Activated CD4-positive, alpha-beta memory T cell treated with anti-CD3 and anti-CD28 coated beads for 36 hours (primary cell): ENCODE measurements at regions not wholly inside any gene's neighbourhood (a gene's known extent, or its start where the extent isn't known, plus 50 kb on each side); places are given as distances from the start of the nearest gene placed in this dataset.

Experiments used
- CTCF ChIA-PET: fragments of 350-600 bp; sonication (Branson Sonifier 250); formaldehyde crosslinking; loops from one replicate; lab custom pipeline; 2021; ENCODE audit warnings: antibody characterized with exemption, inconsistent platforms; lab: Charles Lee
- POLR2A ChIA-PET: fragments of 350-600 bp; sonication (Branson Sonifier 250); formaldehyde crosslinking; loops from one replicate; lab custom pipeline; 2021; ENCODE audit warnings: antibody characterized with exemption; lab: Charles Lee
- DNase-seq: peaks from one replicate; pipeline ENCODE4 v3.0.0-alpha.2; 2020
- H3K27ac Mint-ChIP-seq: one replicate; pipeline ENCODE4 v1.8.0; 2021; ENCODE audit warnings: mixed read lengths
- H3K27me3 Mint-ChIP-seq: one replicate; pipeline ENCODE4 v1.8.0; 2021; ENCODE audit warnings: mixed read lengths
- H3K36me3 Mint-ChIP-seq: one replicate; pipeline ENCODE4 v1.8.0; 2021; ENCODE audit warnings: mixed read lengths
- H3K4me1 Mint-ChIP-seq: one replicate; pipeline ENCODE4 v1.8.0; 2021; ENCODE audit warnings: low read depth, mixed read lengths
- H3K4me3 Mint-ChIP-seq: one replicate; pipeline ENCODE4 v1.8.0; 2021; ENCODE audit warnings: mild to moderate bottlenecking, mixed read lengths
- H3K9me3 Mint-ChIP-seq: one replicate; pipeline ENCODE4 v1.8.0; 2021; ENCODE audit warnings: mixed read lengths
- intact Hi-C: fragments of 100-400 bp; cut with micrococcal nuclease; formaldehyde crosslinking; loops from one replicate; pipeline ENCODE4 v1.15.1; 2023

DNA sequence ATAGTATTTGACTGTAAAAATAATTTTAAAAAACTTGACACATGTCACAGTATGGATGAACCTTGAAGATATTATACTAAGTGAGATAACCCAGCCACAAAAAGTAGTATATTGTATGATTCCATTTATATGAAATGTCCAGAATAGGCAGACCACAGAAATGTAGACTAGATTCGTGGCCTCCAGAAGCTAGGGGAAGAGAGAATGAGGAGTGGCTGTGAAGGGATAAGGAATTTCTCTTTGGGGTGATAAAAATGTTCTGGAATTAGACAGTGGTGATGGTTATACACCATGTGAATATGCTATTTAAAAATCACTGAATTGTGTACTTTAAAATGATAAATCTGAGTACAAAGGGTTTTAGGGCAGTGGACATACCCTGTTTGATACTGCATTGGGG is 253.1 kb upstream of the DYNLRB2 start:
- DNase-seq = no peak
- Mint-ChIP-seq H3K4me1 (no peaks in the 10 kb centered on the region), H3K9me3 (no peaks in the 10 kb centered on the region), H3K36me3 (no peaks in the 10 kb centered on the region), H3K27ac (no peak overlapping the region), H3K4me3 (no peak overlapping the region), H3K27me3 (peaks cover 9% of the 10 kb centered on the region)
- POLR2A ChIA-PET = no interaction called here
- intact Hi-C loops = no loop called here
- CTCF ChIA-PET = no interaction called here

- H3K9me3 Mint-ChIP-seq = no peaks in the 10 kb centered on the region
- H3K4me1 Mint-ChIP-seq = no peaks in the 10 kb centered on the region
- intact Hi-C loops = no loop called here
- ChIA-PET CTCF (no interaction called here), POLR2A (no interaction called here)
- H3K27me3 Mint-ChIP-seq = peaks cover 20% of the 10 kb centered on the region
- no peak overlapping the region for H3K4me3 Mint-ChIP-seq
- DNase-seq = no peak
- no peak overlapping the region for H3K27ac Mint-ChIP-seq
- no peaks in the 10 kb centered on the region for H3K36me3 Mint-ChIP-seq
Measured at GRCh38 chr16:80285104-80285503, 255.7 kb upstream of the DYNLRB2 start.

DNA sequence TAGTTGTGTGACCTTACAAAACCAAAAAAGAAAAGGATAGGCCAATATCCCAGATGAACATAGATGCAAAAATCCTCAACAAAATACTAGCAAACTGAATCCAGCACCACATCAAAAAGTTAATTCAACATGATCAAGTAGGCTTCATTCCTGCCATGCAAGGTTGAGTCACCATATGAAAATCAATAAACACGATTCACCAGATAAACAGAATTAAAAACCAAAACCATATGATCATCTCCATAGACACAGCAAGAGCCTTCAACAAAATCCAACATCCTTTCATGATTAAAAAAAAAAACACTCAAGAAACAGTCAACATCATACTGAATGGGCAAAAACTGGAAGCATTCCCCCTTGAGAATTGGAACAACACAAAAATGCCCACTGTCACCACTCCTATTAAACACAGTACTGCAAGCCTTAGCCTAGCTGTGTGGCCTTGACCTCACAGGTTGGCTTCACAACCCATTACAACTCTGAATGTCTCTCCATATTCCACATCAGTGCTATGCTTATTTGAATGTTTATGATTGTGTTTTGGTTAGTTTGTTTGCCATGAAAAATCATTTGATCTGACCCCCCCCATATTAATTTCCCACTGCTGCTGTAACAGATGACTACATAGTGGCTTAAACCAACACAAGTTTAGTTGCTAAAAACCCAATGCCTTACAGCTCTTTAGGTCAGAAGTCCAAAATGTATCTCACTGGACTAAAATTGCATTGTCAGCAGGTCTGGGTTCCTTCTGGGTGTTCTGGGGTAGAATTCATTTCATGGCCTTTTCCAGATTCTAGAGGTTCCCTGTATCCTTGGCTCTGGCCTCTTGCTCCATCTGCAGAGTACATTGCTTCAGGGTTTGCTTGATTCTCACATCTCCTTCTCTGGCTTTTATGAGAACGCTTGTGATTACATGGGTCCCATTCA is 257.1 kb upstream of the DYNLRB2 start:
- H3K36me3 Mint-ChIP-seq = no peaks in the 10 kb centered on the region
- H3K4me1 Mint-ChIP-seq = no peaks in the 10 kb centered on the region
- intact Hi-C loops = no loop called here
- no peak for DNase-seq
- no peaks in the 10 kb centered on the region for H3K9me3 Mint-ChIP-seq
- H3K4me3 Mint-ChIP-seq = no peak overlapping the region
- no peak overlapping the region for H3K27ac Mint-ChIP-seq
- ChIA-PET CTCF (no interaction called here), POLR2A (no interaction called here)
- peaks cover 17% of the 10 kb centered on the region for H3K27me3 Mint-ChIP-seq

- Mint-ChIP-seq H3K4me3 (no peak overlapping the region), H3K36me3 (no peaks in the 10 kb centered on the region), H3K27ac (no peak overlapping the region), H3K27me3 (peaks cover 15% of the 10 kb centered on the region), H3K4me1 (no peaks in the 10 kb centered on the region), H3K9me3 (no peaks in the 10 kb centered on the region)
- no peak for DNase-seq
- ChIA-PET POLR2A (no interaction called here), CTCF (no interaction called here)
- intact Hi-C loops = no loop called here
Measured at GRCh38 chr16:80280557-80280956, 260.2 kb upstream of the DYNLRB2 start.

DNA sequence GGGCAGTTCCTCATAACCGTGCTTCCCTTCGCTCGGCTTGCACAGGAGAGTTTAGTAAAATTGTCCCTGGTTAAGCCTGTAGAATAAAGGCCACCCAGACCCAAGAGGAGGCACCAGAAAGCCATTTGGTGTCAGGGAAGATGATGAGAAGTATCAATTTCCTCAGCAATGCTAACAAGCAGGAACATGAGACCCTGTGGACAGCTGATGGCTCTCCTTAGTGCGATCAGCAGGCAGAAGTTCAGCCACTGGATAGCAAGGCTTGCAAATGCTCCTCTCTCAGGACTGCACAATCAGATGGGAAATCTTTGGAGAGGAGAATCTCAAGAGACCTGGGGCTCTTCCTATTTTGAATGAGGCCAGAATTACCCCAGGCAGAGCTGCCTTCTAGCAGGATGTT is 261.1 kb upstream of the DYNLRB2 start:
- intact Hi-C loops = no loop called here
- POLR2A ChIA-PET = no interaction called here
- CTCF ChIA-PET = no interaction called here

DNA sequence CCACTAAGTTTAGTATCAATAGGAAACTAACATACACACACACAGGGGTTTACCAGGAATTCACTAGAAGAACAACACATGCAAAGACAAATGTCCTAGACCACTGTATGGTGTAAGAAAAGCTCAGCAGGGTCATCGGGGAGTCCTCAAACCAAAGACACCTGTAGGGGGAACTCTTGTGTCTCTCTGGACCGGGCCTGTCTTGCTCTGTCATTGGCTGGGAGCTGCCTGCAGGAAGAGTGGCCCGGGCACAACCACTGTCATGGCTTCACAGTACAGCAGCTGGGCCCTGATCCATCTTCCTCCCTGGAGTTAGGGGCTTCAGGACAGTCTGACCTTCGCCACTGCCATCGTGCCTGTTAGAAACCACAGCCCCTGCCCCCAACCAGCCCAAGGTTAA is 263.6 kb upstream of the DYNLRB2 start:
- POLR2A ChIA-PET = no interaction called here
- H3K36me3 Mint-ChIP-seq = no peaks in the 10 kb centered on the region
- CTCF ChIA-PET = interaction anchor here (0.9 kb wide), 1 partner anchor 189 kb away, joined by 3 read pairs; no protein-coding TSS in a partner anchor

More for the DNA sequence above, 261.1 kb upstream of the DYNLRB2 start:
- H3K27ac Mint-ChIP-seq = no peak overlapping the region
- H3K4me3 Mint-ChIP-seq = no peak overlapping the region
- H3K4me1 Mint-ChIP-seq = no peaks in the 10 kb centered on the region
- H3K36me3 Mint-ChIP-seq = no peaks in the 10 kb centered on the region
- no peak for DNase-seq
- no peaks in the 10 kb centered on the region for H3K9me3 Mint-ChIP-seq
- peaks cover 14% of the 10 kb centered on the region for H3K27me3 Mint-ChIP-seq

DNA sequence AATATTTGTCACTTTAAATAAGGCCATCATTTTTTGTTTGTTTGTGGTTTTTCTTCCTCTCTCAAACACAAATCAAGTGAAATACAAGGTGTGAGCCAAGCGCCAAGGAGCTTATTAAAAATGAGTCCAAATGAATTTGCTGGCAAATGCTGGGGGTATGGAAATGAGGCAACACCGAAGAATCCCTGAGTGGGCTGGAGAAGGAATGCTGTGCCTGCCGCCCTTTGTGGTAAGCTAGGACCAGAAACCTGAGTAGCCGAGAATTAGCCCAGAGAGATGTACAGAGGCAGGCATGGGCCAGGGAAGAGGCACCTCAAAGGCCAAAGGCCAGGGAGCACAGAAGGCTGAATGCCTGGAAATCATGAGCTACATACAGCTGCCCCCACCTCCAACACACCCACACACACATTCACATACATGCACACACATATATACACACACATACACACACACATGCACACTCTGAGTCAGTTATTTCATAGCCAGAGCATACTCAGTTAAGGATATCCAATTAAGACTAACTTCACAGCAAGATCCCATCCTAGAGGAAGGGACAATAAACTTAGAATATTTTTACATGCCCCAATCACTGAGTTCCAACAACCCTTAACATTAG is 266.1 kb upstream of the DYNLRB2 start:
- peaks cover 5% of the 10 kb centered on the region for H3K27me3 Mint-ChIP-seq
- no peaks in the 10 kb centered on the region for H3K9me3 Mint-ChIP-seq
- intact Hi-C loops = no loop called here
- CTCF ChIA-PET = interaction anchor here (0.6 to 0.7 kb wide), 2 partner anchors 75 to 973 kb away, joined by 3 to 4 read pairs; no protein-coding TSS in a partner anchor
- no peaks in the 10 kb centered on the region for H3K36me3 Mint-ChIP-seq
- POLR2A ChIA-PET = no interaction called here
- no peak overlapping the region for H3K4me3 Mint-ChIP-seq
- H3K4me1 Mint-ChIP-seq = no peaks in the 10 kb centered on the region
- H3K27ac Mint-ChIP-seq = no peak overlapping the region
- no peak for DNase-seq

More for the DNA sequence above, 263.6 kb upstream of the DYNLRB2 start:
- intact Hi-C loops = no loop called here
- Mint-ChIP-seq H3K27me3 (peaks cover 11% of the 10 kb centered on the region), H3K4me3 (no peak overlapping the region), H3K27ac (no peak overlapping the region), H3K9me3 (no peaks in the 10 kb centered on the region), H3K4me1 (no peaks in the 10 kb centered on the region)
- no peak for DNase-seq

DNA sequence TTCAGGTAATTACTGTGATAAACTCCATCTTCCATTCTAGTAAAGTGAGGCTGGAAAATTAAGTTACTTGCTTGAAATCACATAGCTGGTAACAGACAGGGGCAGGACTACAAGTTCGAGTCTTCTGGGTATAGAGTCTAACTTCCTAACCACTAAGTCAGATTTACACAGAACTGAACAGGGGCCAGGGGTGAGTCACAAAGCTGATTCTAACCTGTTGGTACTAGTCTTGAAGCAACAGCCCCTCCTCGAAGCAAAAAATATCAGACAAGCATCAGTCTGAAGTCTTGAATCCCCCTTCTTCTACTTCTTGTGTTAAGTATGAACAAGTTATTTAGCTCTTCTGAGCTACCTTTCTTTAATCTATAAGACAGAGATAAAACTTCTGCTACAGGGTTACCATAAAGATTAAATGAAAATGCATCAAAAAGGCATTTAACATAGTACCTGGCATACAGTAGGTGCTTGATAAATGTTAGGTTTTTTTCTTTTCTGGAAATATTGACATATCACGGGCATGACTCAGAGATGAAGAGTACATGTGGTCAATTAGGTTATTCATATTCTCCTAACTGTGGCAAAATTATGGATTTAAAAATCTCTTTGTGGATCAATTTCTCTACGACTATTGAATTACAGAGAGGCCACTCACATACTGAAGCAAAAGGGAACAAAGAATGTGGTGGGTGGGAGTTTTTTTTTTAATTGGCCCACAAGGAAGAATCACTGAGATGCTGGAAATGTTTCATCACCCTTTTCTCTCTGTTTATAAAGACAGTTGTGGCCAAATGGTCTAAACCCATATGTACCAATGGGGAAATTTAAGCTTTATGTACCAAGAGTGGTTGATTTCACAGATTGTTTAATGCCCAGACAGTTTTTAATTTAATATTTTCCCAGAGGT is 266.9 kb upstream of the DYNLRB2 start:
- intact Hi-C loops = no loop called here
- DNase-seq = peak; percentile 19
- Mint-ChIP-seq H3K4me1 (no peaks in the 10 kb centered on the region), H3K4me3 (no peak overlapping the region), H3K9me3 (no peaks in the 10 kb centered on the region), H3K27me3 (peaks cover 5% of the 10 kb centered on the region), H3K36me3 (no peaks in the 10 kb centered on the region), H3K27ac (no peak overlapping the region)
- ChIA-PET CTCF (interaction anchor here (0.6 to 0.7 kb wide), 2 partner anchors 74 to 974 kb away, joined by 3 to 4 read pairs; no protein-coding TSS in a partner anchor), POLR2A (no interaction called here)

DNA sequence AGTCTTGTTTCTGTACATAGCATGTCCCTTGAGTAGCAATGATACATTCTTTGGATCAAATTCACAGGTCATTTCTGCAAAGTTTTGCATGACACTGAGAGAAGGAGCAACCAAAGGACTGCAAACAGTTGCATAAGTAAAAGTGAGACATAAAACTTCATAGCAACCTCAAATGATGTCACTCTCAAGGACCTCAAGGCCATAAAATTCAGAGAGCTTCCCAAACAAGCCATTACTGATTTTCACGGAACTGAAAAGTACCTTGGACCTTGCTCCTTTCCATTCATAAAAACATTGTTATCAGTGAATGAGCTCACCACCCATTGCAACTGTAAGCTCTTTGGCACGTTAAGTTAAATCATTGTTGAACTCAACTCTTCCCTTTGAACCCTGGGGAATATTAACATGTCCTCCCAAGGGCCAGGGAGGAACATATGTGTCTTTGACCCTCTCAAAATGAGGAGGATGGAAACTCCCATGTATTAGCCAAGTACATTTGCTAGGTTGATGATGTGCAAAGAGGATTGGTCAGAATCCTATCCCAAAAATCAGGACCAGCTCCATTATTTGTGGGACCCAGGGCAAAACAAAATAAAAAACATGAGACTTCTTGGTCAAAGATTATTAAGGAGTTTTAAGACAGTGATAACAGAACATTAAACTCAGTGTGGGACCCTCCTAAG is 275.0 kb upstream of the DYNLRB2 start:
- Mint-ChIP-seq H3K27ac (no peak overlapping the region), H3K4me1 (peaks cover 4% of the 10 kb centered on the region), H3K9me3 (no peaks in the 10 kb centered on the region), H3K4me3 (no peak overlapping the region), H3K36me3 (no peaks in the 10 kb centered on the region), H3K27me3 (peaks cover 22% of the 10 kb centered on the region)
- ChIA-PET CTCF (no interaction called here), POLR2A (no interaction called here)
- DNase-seq = no peak
- intact Hi-C loops = no loop called here

GRCh38 chr16:80263848-80264694 is 276.7 kb upstream of the DYNLRB2 start:
- no peak overlapping the region for H3K4me3 Mint-ChIP-seq
- H3K4me1 Mint-ChIP-seq = peaks cover 4% of the 10 kb centered on the region
- CTCF ChIA-PET = no interaction called here
- no peaks in the 10 kb centered on the region for H3K9me3 Mint-ChIP-seq
- H3K36me3 Mint-ChIP-seq = no peaks in the 10 kb centered on the region
- POLR2A ChIA-PET = no interaction called here
- intact Hi-C loops = no loop called here
- DNase-seq = no peak
- H3K27ac Mint-ChIP-seq = no peak overlapping the region
- H3K27me3 Mint-ChIP-seq = peaks cover 21% of the 10 kb centered on the region
